Endothelial cell of umbilical vein (primary cell): ENCODE measurements at regions not wholly inside any gene's neighbourhood (a gene's known extent, or its start where the extent isn't known, plus 50 kb on each side); places are given as distances from the start of the nearest gene placed in this dataset.
A peak's percentile ranks its signal among the peaks of the same experiment; 100 is the strongest.

ENCODE experiments used
- BruUV-seq: library from RNA; stranded (reverse); fragments of 400-500 nt; replicated peaks from 2 replicates; lab custom pipeline; 2021; lab: Mats Ljungman, UMichigan
- CTCF ChIA-PET: fragments of 300-600, 350-600 bp; sonication (Branson Sonifier 250); formaldehyde crosslinking; loops from one replicate; lab custom pipeline; 2021; ENCODE audit warnings: antibody characterized with exemption, inconsistent platforms; lab: Charles Lee
- POLR2A ChIA-PET: fragments of 300-600, 350-600 bp; sonication (Branson Sonifier 250); formaldehyde crosslinking; loops from one replicate; lab custom pipeline; 2021; ENCODE audit warnings: antibody characterized with exemption, inconsistent platforms; lab: Charles Lee
- DNase-seq: peaks from one replicate; pipeline ENCODE4 v3.0.0-alpha.2; 2011; ENCODE audit warnings: low read depth, low spot score
- FAIRE-seq: peaks from 2 replicates; lab custom pipeline; 2011; peaks lifted over from hg19 to GRCh38; lab: Jason Lieb, UNC
- H2AFZ ChIP-seq: 2 replicates; pipeline ENCODE4 v1.6.0; 2012; ENCODE audit warnings: low read depth, low read length, control low read depth, inconsistent platforms
- H3K27ac ChIP-seq: 2 replicates; pipeline ENCODE4 v1.5.1; 2011; ENCODE audit warnings: low read depth, mild to moderate bottlenecking, control low read depth, low read length, moderate library complexity; ENCODE audit not compliant: insufficient read depth
- H3K27me3 ChIP-seq, 2 experiments: 2 replicates each; pipeline versions ENCODE4 v1.6.0 to v1.6.1; 2011; ENCODE audit warnings: low read length in 2 of 2, mixed read lengths in 1 of 2; ENCODE audit not compliant: control insufficient read depth in 2 of 2, insufficient read depth in 2 of 2
- H3K36me3 ChIP-seq, 2 experiments: 2 replicates in 1 of 2; 3 replicates in 1 of 2; pipeline ENCODE4 v1.5.1; 2011; ENCODE audit warnings: low read length in 2 of 2, mild to moderate bottlenecking in 1 of 2, moderate library complexity in 1 of 2; ENCODE audit not compliant: control insufficient read depth in 2 of 2, insufficient read depth in 2 of 2; ENCODE audit errors: extremely low read depth in 1 of 2
- H3K4me1 ChIP-seq: 3 replicates; pipeline ENCODE4 v1.5.1; 2011; ENCODE audit warnings: mild to moderate bottlenecking, low read length; ENCODE audit not compliant: control insufficient read depth, insufficient read depth; ENCODE audit errors: extremely low read depth
- H3K4me2 ChIP-seq: 2 replicates; pipeline ENCODE4 v1.6.1; 2011; ENCODE audit warnings: low read length, control low read depth, mixed read lengths; ENCODE audit not compliant: insufficient read depth
- H3K4me3 ChIP-seq, 3 experiments: fragments of 200-600 bp in 1 of 3; sonication (generic), shearing (Covaris generic) in 1 of 3; replicated peaks in 1 of 3; 2 replicates each; pipeline ENCODE4 v1.5.1; 2011 to 2016; ENCODE audit warnings: control low read depth in 3 of 3, low read length in 3 of 3, mild to moderate bottlenecking in 2 of 3, inconsistent platforms in 1 of 3, low read depth in 1 of 3, moderate library complexity in 1 of 3; ENCODE audit not compliant: insufficient read depth in 1 of 3
- H3K79me2 ChIP-seq: 2 replicates; pipeline ENCODE4 v1.6.0; 2012; ENCODE audit warnings: low read length, inconsistent platforms; ENCODE audit not compliant: control insufficient read depth, insufficient read depth
- H3K9ac ChIP-seq: replicated peaks from 2 replicates; pipeline ENCODE3; 2011; ENCODE audit warnings: low read length, control low read depth; ENCODE audit not compliant: insufficient read depth; ENCODE audit errors: extremely low read depth
- H3K9me1 ChIP-seq: replicated peaks from 3 replicates; pipeline ENCODE4 v1.6.0; 2011; ENCODE audit warnings: mild to moderate bottlenecking, low read length; ENCODE audit not compliant: control insufficient read depth, insufficient read depth; ENCODE audit errors: extremely low read depth
- H3K9me3 ChIP-seq: replicated peaks from 2 replicates; pipeline ENCODE4 v1.5.1; 2012; ENCODE audit warnings: low read length, inconsistent platforms; ENCODE audit not compliant: control insufficient read depth, insufficient read depth
- H4K20me1 ChIP-seq: replicated peaks from 2 replicates; pipeline ENCODE3; 2011; ENCODE audit warnings: mild to moderate bottlenecking, low read length; ENCODE audit not compliant: control insufficient read depth, insufficient read depth; ENCODE audit errors: extremely low read depth
- CTCF ChIP-seq, 2 donors: IDR thresholded peaks; 1 replicate in 1 of 2; 2 replicates in 1 of 2; pipeline ENCODE4 v1.5.1; 2011; ENCODE audit warnings: low read length in 2 of 2, mild to moderate bottlenecking in 2 of 2, moderate library complexity in 2 of 2, control low read depth in 1 of 2, inconsistent platforms in 1 of 2, low read depth in 1 of 2; ENCODE audit not compliant: insufficient read depth in 1 of 2; ENCODE audit errors: extremely low read depth in 1 of 2
- EZH2 ChIP-seq: IDR thresholded peaks from 2 replicates; pipeline ENCODE4 v1.6.1; 2012; ENCODE audit warnings: borderline replicate concordance, low read depth, mild to moderate bottlenecking, moderate library complexity, low read length, inconsistent platforms; ENCODE audit not compliant: severe bottlenecking
- FOS ChIP-seq: IDR thresholded peaks from 2 replicates; pipeline ENCODE4 v1.6.1; 2011; ENCODE audit warnings: mild to moderate bottlenecking, low read length, moderate library complexity, borderline replicate concordance; ENCODE audit not compliant: insufficient read depth
- GATA2 ChIP-seq: IDR thresholded peaks from 2 replicates; pipeline ENCODE4 v1.7.0; 2011; ENCODE audit warnings: low read depth, mild to moderate bottlenecking, moderate library complexity, mixed read lengths, low read length; ENCODE audit not compliant: insufficient read length, insufficient read depth
- JUN ChIP-seq: IDR thresholded peaks from 2 replicates; pipeline ENCODE4 v1.6.1; 2011; ENCODE audit warnings: borderline replicate concordance, low read depth; ENCODE audit not compliant: insufficient read length, insufficient read depth
- MYC ChIP-seq: IDR thresholded peaks from one replicate; pipeline ENCODE4 v1.6.1; 2011; ENCODE audit warnings: mild to moderate bottlenecking, low read depth, low read length
- POLR2A ChIP-seq: IDR thresholded peaks from 2 replicates; pipeline ENCODE4 v1.6.1; 2012; ENCODE audit warnings: low read depth, mild to moderate bottlenecking, control low read depth, low read length
- POLR2AphosphoS5 ChIP-seq: IDR thresholded peaks from 2 replicates; pipeline ENCODE4 v1.6.1; 2012; ENCODE audit warnings: low read depth, mild to moderate bottlenecking, control low read depth, low read length, moderate library complexity; ENCODE audit not compliant: insufficient read depth
- dilution Hi-C: fragments of 300-500 bp; cut with MboI; formaldehyde crosslinking; loops from one replicate; pipeline ENCODE4 v1.15.0; 2019; ENCODE audit warnings: low sequenced_read_pairs; ENCODE audit not compliant: extremely low pct_ligation_motif_present
- intact Hi-C: fragments of 100-400 bp; cut with micrococcal nuclease; formaldehyde crosslinking; loops from one replicate; pipeline ENCODE4 v1.10.0; 2022
- TF ChIP-seq, protein P1 (sequence below): IDR thresholded peaks from 2 replicates; pipeline ENCODE4 v1.6.1; 2011; ENCODE audit not compliant: insufficient read depth, insufficient read length

DNA sequence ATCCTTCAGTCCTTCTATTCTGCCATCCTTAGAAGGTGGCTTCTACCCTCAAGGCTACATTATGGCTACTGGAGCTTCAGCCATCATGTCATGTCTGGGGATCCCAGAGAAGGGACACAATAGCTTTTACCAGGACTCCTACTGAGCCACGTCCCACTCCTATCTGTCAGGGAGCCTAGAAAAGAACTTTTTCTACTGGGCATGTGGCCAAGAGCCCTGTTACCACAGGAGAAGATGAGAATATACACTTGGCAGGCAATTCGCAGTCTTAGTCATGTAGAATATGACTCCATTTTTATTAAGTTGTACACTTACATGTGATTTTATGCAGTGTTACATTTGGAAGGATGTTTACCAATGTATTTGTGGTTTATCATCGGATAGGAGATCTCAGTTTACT is 64.6 kb upstream of the KCNMA1 start:
- Histone ChIP-seq H3K9me1 (no peaks in the 10 kb centered on the region), H3K4me2 (no peak overlapping the region), H3K9me3 (no peaks in the 10 kb centered on the region), H3K9ac (no peak overlapping the region), H3K27ac (no peak overlapping the region), H2AFZ (no peak overlapping the region), H3K27me3 (peaks cover 0 to 3% of the 10 kb centered on the region in 2 experiments), H3K4me3 (no peak overlapping the region), H3K36me3 (no peaks in the 10 kb centered on the region), H3K4me1 (no peaks in the 10 kb centered on the region), H4K20me1 (no peaks in the 10 kb centered on the region), H3K79me2 (no peaks in the 10 kb centered on the region)
- intact Hi-C loops: no loop called here
- DNase-seq (peak; percentile 15), FAIRE-seq (no peak)
- dilution Hi-C loops: no loop called here
- TF ChIP-seq POLR2AphosphoS5: no peak
- no peak for TF ChIP-seq POLR2A
- no peak for TF ChIP-seq JUN
- TF ChIP-seq MYC: no peak
- TF ChIP-seq FOS: no peak
- TF ChIP-seq CTCF (IDR thresholded peaks at IDR 0.05; ENCODE audit: extremely low read depth in 1 of 2, insufficient read depth in 1 of 2, low read depth in 1 of 2, low read length in 2 of 2): no peak
- TF ChIP-seq GATA2: no peak
- no peak for TF ChIP-seq EZH2
- TF ChIP-seq, protein P1, sequence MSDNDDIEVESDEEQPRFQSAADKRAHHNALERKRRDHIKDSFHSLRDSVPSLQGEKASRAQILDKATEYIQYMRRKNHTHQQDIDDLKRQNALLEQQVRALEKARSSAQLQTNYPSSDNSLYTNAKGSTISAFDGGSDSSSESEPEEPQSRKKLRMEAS: no peak
- ChIA-PET CTCF (interaction anchor here (0.7 to 2.8 kb wide), 2 partner anchors 9 to 54 kb away, joined by 4 to 25 read pairs; no protein-coding TSS in a partner anchor), POLR2A (no interaction called here)
- BruUV-seq: no TSS peak
